HS-27A (cell line): ENCODE measurements at regions not wholly inside any gene's neighbourhood (a gene's known extent, or its start where the extent isn't known, plus 50 kb on each side); places are given as distances from the start of the nearest gene placed in this dataset.
"Not testable (repeated sequence)": the region's sequence is repeated elsewhere in the genome, so short reads cannot be mapped to it uniquely, and the experiment has no call there.

ENCODE experiments used
- DNase-seq: peaks from one replicate; pipeline ENCODE4 v3.0.0-alpha.2; 2012; ENCODE audit warnings: low read depth, missing footprints

GRCh38 chr2:173547499-173547898 lies 192.8 kb downstream of the CDCA7 start:
- DNase-seq = no peak

GRCh38 chr2:173550143-173550542 lies 195.5 kb downstream of the CDCA7 start:
- DNase-seq = no peak

- DNase-seq = no peak
These were observed 197.9 kb downstream of the CDCA7 start for GRCh38 chr2:173552531-173552930.

- DNase-seq = no peak
These were observed 198.9 kb downstream of the CDCA7 start for GRCh38 chr2:173553593-173553992.

- no peak for DNase-seq
These were observed 201.2 kb downstream of the CDCA7 start for GRCh38 chr2:173555833-173556232.

- DNase-seq = no peak
These were observed 202.1 kb downstream of the CDCA7 start for GRCh38 chr2:173556816-173557215.

GRCh38 chr2:173557497-173557896 lies 202.8 kb downstream of the CDCA7 start:
- no peak for DNase-seq

- DNase-seq = no peak
These were observed 212.8 kb downstream of the CDCA7 start for GRCh38 chr2:173567493-173567892.

GRCh38 chr2:173568054-173568453 lies 213.4 kb downstream of the CDCA7 start:
- no peak for DNase-seq

- no peak for DNase-seq
These were observed 216.5 kb downstream of the CDCA7 start for GRCh38 chr2:173571021-173571821.

GRCh38 chr2:173571887-173572680 lies 217.4 kb downstream of the CDCA7 start:
- DNase-seq = no peak

- no peak for DNase-seq
These were observed 218.2 kb downstream of the CDCA7 start for GRCh38 chr2:173572848-173573247.

- not testable (repeated sequence) for DNase-seq
These were observed 219.1 kb downstream of the CDCA7 start for GRCh38 chr2:173573782-173574181.

GRCh38 chr2:173574324-173575112 lies 219.8 kb downstream of the CDCA7 start:
- no peak for DNase-seq

- DNase-seq = no peak
These were observed 223.9 kb downstream of the CDCA7 start for GRCh38 chr2:173578404-173579107.

GRCh38 chr2:173580351-173580750 lies 225.7 kb downstream of the CDCA7 start:
- no peak for DNase-seq

GRCh38 chr2:173580956-173581355 lies 226.3 kb downstream of the CDCA7 start:
- DNase-seq = no peak

- DNase-seq = no peak
These were observed 228.5 kb downstream of the CDCA7 start for GRCh38 chr2:173583196-173583595.

GRCh38 chr2:173584000-173584399 lies 229.3 kb downstream of the CDCA7 start:
- no peak for DNase-seq

- DNase-seq = no peak
These were observed 230.2 kb downstream of the CDCA7 start for GRCh38 chr2:173584676-173585458.

GRCh38 chr2:173588931-173589369 lies 234.3 kb downstream of the CDCA7 start:
- DNase-seq = no peak
